ENCODE measurements at regions not wholly inside any gene's neighbourhood (a gene's known extent, or its start where the extent isn't known, plus 50 kb on each side); places are given as distances from the start of the nearest gene placed in this dataset.

DNA sequence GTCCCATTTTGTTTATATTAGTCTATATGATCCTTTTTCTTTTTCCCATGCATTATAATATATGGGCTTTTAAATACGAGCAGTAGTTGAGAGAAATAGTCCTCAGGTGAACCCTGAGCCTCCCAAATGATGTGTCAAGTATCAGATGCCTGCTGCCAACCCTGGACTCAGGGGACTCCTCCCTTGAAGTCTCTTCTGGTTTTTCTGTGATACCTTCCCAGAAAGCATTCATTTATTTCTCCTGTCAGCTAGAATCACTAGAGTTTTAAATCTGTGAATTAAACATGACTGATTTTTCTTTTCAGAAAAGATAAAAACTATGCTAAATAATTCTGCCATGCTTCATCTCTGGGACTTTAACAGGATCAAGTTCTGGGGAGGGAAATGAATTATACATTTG lies 184.6 kb downstream of the LIG4 start:
- TF ChIP-seq, protein P1, sequence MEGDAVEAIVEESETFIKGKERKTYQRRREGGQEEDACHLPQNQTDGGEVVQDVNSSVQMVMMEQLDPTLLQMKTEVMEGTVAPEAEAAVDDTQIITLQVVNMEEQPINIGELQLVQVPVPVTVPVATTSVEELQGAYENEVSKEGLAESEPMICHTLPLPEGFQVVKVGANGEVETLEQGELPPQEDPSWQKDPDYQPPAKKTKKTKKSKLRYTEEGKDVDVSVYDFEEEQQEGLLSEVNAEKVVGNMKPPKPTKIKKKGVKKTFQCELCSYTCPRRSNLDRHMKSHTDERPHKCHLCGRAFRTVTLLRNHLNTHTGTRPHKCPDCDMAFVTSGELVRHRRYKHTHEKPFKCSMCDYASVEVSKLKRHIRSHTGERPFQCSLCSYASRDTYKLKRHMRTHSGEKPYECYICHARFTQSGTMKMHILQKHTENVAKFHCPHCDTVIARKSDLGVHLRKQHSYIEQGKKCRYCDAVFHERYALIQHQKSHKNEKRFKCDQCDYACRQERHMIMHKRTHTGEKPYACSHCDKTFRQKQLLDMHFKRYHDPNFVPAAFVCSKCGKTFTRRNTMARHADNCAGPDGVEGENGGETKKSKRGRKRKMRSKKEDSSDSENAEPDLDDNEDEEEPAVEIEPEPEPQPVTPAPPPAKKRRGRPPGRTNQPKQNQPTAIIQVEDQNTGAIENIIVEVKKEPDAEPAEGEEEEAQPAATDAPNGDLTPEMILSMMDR (IDR thresholded peaks at IDR 0.05): no peak
- no peak for TF ChIP-seq POLR2A (IDR thresholded peaks at IDR 0.05; ENCODE audit: low read depth)
